SK-N-SH (cell line): ENCODE measurements at regions not wholly inside any gene's neighbourhood (a gene's known extent, or its start where the extent isn't known, plus 50 kb on each side); places are given as distances from the start of the nearest gene placed in this dataset.
"Not testable (repeated sequence)": the region's sequence is repeated elsewhere in the genome, so short reads cannot be mapped to it uniquely, and the experiment has no call there.

ENCODE experiments used
- EP300 ChIP-seq, 2 experiments: IDR thresholded peaks; 2 replicates each; pipeline versions ENCODE4 v1.4.0 to v1.6.1; 2012; ENCODE audit warnings: borderline replicate concordance in 1 of 2, low read depth in 1 of 2, low read length in 1 of 2
- FOSL2 ChIP-seq: IDR thresholded peaks from 2 replicates; pipeline ENCODE4 v1.4.0; 2012; ENCODE audit warnings: low read depth, mild to moderate bottlenecking, moderate library complexity, borderline replicate concordance
- MEF2A ChIP-seq: IDR thresholded peaks from 2 replicates; pipeline ENCODE4 v1.4.0; 2012; ENCODE audit warnings: low read depth, borderline replicate concordance
- TF ChIP-seq, protein P1 (sequence below): IDR thresholded peaks from 2 replicates; pipeline ENCODE4 v1.4.0; 2012; ENCODE audit warnings: low read depth
- TF ChIP-seq, protein P2 (sequence below): fragments of 200-600 bp; sonication (generic); IDR thresholded peaks from 2 replicates; pipeline ENCODE4 v1.6.1; 2017; ENCODE audit warnings: antibody characterized with exemption, mild to moderate bottlenecking, moderate library complexity
- TF ChIP-seq, protein P3 (sequence below): fragments of 150-350 bp; IDR thresholded peaks from 2 replicates; pipeline ENCODE4 v1.6.1; 2017; ENCODE audit warnings: antibody characterized with exemption, low read length, low read depth, borderline replicate concordance

DNA sequence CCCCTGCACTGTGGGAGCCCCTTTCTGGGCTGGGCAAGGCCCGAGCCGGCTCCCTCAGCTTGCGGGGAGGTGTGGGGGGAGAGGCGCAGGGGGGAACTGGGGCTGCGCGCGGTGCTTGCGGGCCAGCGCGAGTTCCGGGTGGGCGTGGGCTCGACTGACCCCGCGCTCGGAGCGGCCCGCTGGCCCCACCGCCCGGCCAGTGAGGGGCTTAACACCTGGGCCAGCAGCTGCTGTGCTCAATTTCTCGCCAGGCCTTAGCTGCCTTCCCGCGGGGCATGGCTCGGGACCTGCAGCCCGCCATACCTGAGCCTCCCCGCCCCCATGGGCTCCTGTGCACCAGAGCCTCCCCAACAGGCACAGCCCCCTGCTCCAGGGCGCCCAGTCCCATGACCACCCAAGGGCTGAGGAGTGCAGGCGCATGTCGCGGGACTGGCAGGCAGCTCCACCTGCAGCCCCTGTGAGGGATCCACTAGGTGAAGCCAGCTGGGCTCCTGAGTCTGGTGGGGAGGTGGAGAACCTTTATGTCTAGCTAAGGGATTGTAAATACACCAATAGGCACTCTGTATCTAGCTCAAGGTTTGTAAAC, 122.8 kb upstream of the FAT4 start:
- not testable (repeated sequence) for TF ChIP-seq EP300 (IDR thresholded peaks at IDR 0.05; ENCODE audit: borderline replicate concordance in 1 of 2, low read depth in 1 of 2, low read length in 1 of 2); MEF2A; FOSL2
- TF ChIP-seq, protein P1, sequence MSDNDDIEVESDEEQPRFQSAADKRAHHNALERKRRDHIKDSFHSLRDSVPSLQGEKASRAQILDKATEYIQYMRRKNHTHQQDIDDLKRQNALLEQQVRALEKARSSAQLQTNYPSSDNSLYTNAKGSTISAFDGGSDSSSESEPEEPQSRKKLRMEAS: not testable (repeated sequence)
- TF ChIP-seq, protein P2, sequence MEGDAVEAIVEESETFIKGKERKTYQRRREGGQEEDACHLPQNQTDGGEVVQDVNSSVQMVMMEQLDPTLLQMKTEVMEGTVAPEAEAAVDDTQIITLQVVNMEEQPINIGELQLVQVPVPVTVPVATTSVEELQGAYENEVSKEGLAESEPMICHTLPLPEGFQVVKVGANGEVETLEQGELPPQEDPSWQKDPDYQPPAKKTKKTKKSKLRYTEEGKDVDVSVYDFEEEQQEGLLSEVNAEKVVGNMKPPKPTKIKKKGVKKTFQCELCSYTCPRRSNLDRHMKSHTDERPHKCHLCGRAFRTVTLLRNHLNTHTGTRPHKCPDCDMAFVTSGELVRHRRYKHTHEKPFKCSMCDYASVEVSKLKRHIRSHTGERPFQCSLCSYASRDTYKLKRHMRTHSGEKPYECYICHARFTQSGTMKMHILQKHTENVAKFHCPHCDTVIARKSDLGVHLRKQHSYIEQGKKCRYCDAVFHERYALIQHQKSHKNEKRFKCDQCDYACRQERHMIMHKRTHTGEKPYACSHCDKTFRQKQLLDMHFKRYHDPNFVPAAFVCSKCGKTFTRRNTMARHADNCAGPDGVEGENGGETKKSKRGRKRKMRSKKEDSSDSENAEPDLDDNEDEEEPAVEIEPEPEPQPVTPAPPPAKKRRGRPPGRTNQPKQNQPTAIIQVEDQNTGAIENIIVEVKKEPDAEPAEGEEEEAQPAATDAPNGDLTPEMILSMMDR: not testable (repeated sequence)
- TF ChIP-seq, protein P3, sequence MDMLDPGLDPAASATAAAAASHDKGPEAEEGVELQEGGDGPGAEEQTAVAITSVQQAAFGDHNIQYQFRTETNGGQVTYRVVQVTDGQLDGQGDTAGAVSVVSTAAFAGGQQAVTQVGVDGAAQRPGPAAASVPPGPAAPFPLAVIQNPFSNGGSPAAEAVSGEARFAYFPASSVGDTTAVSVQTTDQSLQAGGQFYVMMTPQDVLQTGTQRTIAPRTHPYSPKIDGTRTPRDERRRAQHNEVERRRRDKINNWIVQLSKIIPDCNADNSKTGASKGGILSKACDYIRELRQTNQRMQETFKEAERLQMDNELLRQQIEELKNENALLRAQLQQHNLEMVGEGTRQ: not testable (repeated sequence)
